Omental fat pad (tissue), 3 donors: ENCODE measurements at regions not wholly inside any gene's neighbourhood (a gene's known extent, or its start where the extent isn't known, plus 50 kb on each side); places are given as distances from the start of the nearest gene placed in this dataset.

Experiments used
- ATAC-seq: fragments of 150-250 bp; one replicate; pipeline ENCODE4 v1.9.1; 2016; ENCODE audit warnings: mild to moderate bottlenecking, moderate library complexity; ENCODE audit not compliant: low FRiP score
- DNase-seq: peaks from one replicate; pipeline ENCODE4 v3.0.0-alpha.2; 2019; ENCODE audit warnings: low spot score
- CTCF ChIP-seq, 3 donors: fragments of 450-650 bp; IDR thresholded peaks; one replicate each; pipeline ENCODE4 v1.5.1; 2016 to 2017; ENCODE audit warnings: antibody characterized with exemption in 3 of 3, mild to moderate bottlenecking in 3 of 3, moderate library complexity in 2 of 3

- DNase-seq, result no peak
- no peak for TF ChIP-seq CTCF (IDR thresholded peaks at IDR 0.05)
These were observed 2112.9 kb upstream of the WWC1 start for GRCh38 chr5:166178411-166179080.

GRCh38 chr5:166185185-166185584 lies 2106.3 kb upstream of the WWC1 start:
- TF ChIP-seq CTCF (IDR thresholded peaks at IDR 0.05), result no peak
- ATAC-seq, result no peak

More at GRCh38 chr5:166178411-166179080, 2112.9 kb upstream of the WWC1 start:
- no peak for ATAC-seq

DNA sequence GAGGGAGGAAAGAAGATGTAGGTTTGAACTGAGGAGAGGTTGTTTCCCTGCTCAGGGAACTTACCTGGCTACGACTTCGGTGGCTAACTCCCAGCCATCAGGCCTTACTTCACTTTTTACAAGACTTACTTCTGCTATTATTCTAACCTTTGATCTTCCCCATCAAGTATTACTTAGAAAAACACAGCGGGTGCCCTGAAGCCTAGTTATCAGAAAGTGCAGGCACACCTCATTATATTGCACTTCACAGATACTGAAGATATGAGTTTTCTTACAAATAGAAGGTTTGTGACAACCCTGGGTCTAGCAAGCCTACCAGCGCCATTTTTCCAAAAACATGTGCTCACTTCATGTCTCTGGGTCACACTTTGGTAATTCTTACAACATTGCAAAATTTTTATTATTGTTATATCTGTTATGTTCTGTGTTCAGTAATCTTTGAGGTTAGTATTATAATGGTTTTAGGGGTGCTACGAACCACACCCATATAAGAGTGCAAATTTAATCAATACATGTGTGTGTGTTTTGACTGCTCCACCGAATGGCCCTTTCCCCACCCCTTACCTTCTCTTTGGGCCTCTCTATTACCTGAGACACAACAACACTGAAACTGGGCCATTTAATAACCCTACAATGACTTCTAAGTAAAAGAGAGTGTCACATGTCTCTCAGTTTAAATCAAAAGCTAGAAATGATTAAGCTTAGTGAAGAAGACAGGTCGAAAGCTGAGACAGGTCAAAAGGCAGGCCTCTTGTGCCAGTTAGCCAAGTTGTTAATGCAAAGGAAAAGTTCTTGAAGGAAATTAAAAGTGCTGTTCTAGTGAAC lies 2102.7 kb upstream of the WWC1 start:
- no peak for DNase-seq
- no peak for ATAC-seq
- TF ChIP-seq CTCF (IDR thresholded peaks at IDR 0.05), result no peak

More at GRCh38 chr5:166185185-166185584, 2106.3 kb upstream of the WWC1 start:
- DNase-seq, result no peak

- DNase-seq (no peak), ATAC-seq (no peak)
- TF ChIP-seq CTCF (IDR thresholded peaks at IDR 0.05), result no peak
These were observed 2098.7 kb upstream of the WWC1 start for GRCh38 chr5:166192696-166193095.

GRCh38 chr5:166195981-166196380 lies 2095.5 kb upstream of the WWC1 start:
- no peak for TF ChIP-seq CTCF (IDR thresholded peaks at IDR 0.05)
- no peak for ATAC-seq
- DNase-seq, result no peak

DNA sequence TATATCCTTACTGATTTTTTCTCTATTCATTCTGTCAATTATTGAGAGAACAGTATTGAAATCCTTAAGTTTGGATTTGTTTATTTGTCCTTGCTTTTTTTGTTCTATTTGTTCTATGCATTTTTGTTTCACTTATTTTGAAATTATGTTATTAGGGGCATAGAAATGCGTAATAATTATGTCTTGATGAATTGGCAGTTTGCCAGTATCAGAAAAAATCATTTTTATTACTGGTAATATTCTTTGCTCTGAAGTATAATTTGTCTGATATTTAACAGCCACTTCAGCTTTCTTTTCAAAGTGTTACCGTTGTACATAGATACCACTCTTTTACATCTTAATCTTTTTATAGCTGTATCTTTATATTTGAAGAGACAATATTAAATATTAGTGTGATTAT lies 2090.9 kb upstream of the WWC1 start:
- no peak for ATAC-seq
- no peak for DNase-seq
- TF ChIP-seq CTCF (IDR thresholded peaks at IDR 0.05), result no peak
